HG03354 (cell line): ENCODE measurements at regions not wholly inside any gene's neighbourhood (a gene's known extent, or its start where the extent isn't known, plus 50 kb on each side); places are given as distances from the start of the nearest gene placed in this dataset.

ENCODE experiments used
- ATAC-seq: cut with Tn5 transposase; IDR thresholded peaks from one replicate; pipeline ENCODE4 v1.9.1; 2021; ENCODE audit warnings: mild to moderate bottlenecking; ENCODE audit not compliant: unreplicated experiment, poor library complexity, severe bottlenecking

DNA sequence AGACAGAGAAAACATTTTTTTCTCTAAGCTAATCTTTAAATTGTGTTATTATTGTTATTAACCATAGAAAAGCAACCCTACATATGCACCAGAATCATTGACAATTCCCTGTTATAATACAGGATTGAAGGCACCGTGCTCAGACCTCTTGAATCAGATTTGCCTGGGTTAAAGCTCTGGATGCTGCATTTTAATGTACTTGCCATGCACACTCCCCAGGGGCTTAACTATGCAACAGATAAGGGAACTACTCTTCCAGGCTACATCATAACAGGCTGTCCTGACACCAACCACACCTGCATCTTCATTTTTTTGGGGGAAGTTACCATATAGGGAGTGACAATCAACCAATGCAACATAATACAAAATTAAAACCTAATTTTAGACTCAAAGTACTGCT, 1187.6 kb upstream of the CDH8 start:
- ATAC-seq: no peak

GRCh38 chr16:63216696-63217423, 1180.6 kb upstream of the CDH8 start:
- no peak for ATAC-seq

DNA sequence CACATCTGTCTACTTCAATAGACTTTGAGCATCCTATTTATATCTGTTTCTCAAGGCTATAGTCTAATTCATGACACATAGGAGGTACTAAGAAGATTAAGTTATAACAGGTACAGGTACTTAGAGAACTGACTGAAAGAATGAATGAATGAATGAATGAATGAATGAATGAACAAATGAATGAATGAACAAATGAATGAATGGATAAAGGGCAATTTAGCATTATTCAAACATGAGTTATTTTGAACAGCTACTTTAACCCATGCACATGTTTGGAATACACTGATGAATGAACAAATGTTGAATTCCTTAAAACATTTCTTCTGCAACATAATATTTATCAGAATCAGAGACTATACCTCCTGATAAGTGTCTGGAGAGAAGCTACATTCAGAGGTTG, 1165.6 kb upstream of the CDH8 start:
- ATAC-seq: no peak

GRCh38 chr16:63200940-63201339, 1164.7 kb upstream of the CDH8 start:
- no peak for ATAC-seq

DNA sequence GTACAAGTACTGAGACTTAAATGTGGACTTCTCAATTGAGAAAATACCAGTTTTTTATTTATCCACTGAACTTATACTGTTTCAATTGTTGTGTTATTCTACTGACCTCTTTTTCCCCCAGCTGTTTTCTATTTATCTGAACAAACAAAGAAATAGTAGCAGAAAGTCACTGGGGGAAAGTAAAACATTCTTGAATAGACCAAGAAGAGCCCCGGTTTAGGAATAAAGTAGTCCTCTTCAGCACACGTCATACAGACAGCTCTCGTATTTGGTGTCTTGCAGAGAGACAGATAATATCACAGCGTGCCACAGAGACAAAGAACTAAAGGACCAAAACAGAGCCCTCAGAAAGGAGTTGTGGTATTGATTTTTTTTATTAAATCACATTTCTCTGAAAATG, 1159.1 kb upstream of the CDH8 start:
- no peak for ATAC-seq

GRCh38 chr16:63192980-63193379, 1156.7 kb upstream of the CDH8 start:
- no peak for ATAC-seq

DNA sequence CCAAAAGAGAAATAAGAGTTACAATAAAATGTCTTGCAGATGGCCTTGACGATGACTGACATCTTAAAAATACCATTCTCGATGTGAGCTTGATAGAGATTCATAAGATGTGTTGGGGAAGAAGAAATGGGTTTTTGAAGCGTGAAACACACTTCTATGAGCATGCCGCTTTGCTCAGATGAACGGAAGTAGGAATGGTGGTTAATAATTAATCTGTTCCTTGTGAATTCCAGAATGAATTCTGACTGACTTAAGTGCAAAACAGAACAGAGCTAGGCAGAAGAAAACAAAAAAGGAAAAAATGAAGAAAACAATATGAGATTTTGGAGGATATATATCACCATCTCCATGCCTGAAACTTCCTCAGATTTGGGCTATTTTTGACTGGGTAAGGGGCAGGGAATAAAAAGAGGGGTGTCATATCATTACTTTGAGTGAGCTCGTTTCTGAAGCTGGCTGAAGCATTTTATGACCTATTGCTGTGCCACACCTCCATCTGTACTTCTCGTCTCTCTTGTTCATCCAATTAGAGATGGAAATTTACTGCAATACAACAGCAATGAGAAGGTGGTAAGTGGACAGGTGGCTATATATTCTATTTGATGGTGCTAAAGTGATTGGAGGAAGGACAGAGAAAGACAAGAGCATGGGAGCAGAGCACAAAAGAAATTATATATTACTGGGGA, 1152.0 kb upstream of the CDH8 start:
- ATAC-seq: no peak

DNA sequence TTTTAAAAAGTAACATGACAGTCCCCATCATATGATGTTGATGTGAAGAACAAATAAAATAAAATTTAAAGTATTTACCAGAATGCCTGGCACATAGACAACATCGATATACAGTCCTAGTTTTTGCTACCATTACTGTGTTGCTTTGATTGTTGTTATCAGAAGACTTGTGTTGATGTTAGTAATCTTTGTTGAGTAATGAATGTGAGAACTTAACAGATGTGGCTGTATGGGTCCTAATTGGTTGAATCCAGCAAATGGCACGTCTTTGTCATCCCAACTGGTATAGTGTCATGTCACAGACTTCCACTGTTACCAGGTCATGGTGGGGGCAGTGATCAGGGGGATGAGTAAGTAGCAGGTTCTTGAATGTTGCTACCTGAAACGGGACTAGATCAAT, 1151.4 kb upstream of the CDH8 start:
- no peak for ATAC-seq

GRCh38 chr16:63185235-63185780, 1149.1 kb upstream of the CDH8 start:
- no peak for ATAC-seq

DNA sequence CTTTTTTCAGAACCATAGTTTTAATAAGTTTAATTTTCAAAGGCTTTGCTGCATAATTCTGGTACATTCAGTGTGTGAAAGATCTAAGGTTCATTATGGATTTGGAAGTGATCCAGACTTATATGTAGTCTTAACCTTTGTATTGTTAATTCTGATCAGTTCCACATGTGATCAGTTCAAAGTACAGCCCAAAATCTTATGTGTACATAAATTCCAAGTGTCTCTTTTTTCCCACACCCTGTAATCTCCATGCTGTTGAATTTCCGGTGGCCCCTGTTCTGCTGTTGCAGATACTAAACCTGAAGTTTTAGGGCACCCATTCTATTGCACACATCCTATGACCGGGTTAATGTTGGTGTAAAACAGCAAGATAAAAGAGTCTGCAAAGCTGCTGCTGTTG, 1147.5 kb upstream of the CDH8 start:
- no peak for ATAC-seq

DNA sequence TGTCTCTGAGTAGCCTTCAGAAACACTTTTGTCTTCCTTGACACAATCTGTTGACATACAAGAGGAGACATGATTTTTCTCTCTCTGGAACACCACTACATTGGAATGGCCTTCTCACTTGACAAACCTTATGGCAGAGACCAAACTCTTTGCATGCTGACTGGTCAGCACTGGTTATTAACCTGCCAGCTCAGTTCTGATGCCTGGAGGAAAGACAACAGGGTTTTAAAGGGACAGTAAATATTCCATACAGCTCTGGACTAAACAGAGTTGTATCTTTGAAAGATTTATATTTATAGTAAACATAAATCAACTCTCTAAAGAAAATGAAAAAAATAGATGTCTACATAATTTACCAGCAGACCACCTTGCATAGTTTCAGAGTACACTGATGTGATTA, 1139.1 kb upstream of the CDH8 start:
- no peak for ATAC-seq

DNA sequence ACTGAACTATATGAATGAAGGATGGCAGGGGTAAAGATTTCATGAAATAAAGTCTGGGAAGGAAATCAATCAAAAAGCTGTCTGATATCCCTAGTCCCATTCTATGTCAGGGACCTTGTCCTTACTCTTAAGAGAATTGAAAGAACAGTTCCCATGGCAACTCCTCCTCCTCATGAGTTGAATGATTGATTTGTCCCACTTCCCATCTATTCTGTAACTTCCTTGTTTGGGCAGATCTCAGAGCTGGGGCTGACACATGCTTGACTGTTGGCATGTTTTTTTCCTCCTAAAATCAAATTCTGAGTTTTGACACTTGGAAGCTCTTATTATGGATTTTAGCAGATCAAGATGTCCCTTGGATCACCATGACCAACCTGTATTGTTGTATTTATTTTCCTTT, 1138.6 kb upstream of the CDH8 start:
- ATAC-seq: no peak

DNA sequence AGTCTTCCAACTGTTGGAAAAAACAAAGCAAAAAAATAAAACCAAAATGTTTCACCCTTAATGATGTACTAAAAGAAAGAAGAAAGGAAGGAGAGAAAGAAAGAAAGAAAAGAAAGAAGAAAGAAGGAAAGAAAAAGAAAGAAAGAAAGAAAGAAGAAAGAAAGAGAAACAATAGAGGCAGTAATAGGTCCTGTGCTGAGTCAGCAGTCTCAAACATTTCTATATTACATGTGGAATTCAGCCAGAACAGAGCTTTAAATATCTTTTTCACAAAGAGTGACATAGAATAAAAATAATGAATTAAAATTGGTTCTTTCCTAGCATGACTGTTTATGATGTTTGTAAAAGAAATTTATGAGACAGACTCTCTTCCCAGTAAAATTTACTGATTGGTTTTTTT, 1135.3 kb upstream of the CDH8 start:
- no peak for ATAC-seq

- no peak for ATAC-seq
These were observed 1132.9 kb upstream of the CDH8 start for GRCh38 chr16:63169100-63169499.

DNA sequence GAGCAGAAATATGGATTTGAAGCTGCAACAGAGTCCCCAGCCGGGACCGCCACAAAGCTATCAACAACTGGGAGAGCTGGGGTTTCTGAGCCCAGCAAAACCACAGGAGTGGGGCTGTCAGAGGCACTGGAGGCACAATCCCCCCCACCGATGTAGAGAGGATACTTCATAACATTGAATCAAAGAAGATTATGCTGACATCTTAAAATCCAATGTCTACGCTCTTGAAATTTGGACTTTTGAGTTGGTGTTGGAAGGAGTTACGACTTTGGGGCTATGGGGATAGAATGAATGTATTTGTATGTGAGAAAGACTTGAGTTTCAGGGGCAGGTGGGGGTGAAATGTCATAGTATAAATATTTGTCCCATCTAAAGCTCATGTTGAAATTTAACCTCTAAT, 1121.6 kb upstream of the CDH8 start:
- ATAC-seq: no peak

DNA sequence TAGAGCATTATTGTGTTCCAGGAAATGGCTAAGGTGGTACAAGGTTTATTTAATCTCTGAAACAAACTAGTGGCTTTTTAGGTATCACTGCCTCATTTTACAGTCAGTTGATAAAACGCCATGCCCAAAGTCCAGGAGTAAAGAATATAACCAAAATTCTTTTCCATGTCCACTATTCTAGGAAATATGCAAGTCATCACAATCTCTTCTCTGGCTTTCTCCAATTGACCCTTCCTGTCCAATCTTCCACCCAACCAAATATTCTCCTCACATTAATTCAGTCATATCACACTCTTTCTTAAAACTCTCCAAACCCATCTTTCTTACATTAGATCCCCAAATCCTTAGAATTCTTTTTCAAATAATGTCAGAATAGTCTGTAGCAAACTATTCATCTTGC, 1110.0 kb upstream of the CDH8 start:
- no peak for ATAC-seq

DNA sequence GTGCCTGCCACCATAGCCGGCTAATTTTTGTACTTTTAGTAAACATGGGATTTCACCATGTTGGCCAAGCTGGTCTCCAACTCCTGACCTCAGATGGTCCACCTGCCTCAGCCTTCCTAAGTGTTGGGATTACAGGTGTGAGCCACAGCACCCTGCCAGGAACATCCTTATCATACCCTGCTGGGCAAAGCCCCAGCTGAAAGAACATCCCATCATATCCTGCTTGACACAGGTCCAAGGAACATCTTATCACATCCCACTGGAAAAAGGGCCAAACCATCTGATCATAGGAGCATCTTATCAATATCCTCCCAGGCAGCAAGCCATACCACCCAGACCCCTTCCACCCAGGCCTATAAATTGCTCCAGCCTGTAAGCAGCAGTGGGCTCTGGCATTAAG, 1109.2 kb upstream of the CDH8 start:
- ATAC-seq: no peak

DNA sequence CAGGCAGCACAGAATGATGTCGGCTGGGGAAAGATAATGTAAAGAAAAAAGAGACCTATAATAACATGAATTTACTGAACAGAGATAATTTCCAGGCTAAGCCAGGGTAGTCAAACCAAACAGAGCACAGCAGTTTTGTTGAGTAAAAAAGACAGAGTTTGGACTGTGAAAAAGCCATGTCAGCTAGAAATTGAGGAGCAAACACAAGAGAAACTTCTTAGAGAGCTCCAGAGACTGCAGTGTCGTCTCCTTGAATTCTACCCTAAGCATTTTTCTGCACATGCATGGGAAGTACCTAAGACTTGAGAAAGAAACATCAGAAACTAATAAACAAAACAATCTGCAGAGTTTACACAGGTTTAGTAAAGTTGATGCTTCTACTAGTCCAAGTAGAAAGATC, 1098.8 kb upstream of the CDH8 start:
- no peak for ATAC-seq

DNA sequence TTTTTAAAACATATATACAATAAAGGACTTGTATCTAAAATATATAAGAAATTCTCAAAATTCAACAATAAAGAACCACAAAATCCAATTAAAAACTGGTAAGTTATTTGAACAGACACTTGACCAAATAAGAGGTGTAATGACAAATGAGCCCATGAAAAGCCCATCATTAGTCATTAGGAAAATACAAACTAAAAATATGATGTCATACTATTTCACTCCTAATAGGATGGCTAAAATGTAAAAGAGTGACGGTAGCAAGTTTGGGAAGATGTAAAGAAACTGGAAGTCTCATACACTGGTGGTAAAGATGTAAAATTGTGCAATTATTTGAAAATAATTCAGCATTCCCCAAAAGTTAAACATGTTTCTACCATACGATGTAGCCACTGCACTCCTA, 1095.3 kb upstream of the CDH8 start:
- no peak for ATAC-seq

GRCh38 chr16:63130942-63131341, 1094.7 kb upstream of the CDH8 start:
- no peak for ATAC-seq

GRCh38 chr16:63129411-63130125, 1093.3 kb upstream of the CDH8 start:
- no peak for ATAC-seq
